ENCODE measurements at regions not wholly inside any gene's neighbourhood (a gene's known extent, or its start where the extent isn't known, plus 50 kb on each side); places are given as distances from the start of the nearest gene placed in this dataset.

- Mint-ChIP-seq H3K9me3 (peaks cover 17% of the 10 kb centered on the region), H3K27ac (peak overlapping the region; percentile 94), H3K36me3 (peaks cover 2% of the 10 kb centered on the region), H3K27me3 (ENCODE audit: low read depth) (no peaks in the 10 kb centered on the region), H3K4me3 (no peak overlapping the region), H3K4me1 (peaks cover 24% of the 10 kb centered on the region)
- TF ChIP-seq CTCF (IDR thresholded peaks at IDR 0.05; ENCODE audit: unreplicated experiment) = no peak
- no peak for DNase-seq (ENCODE audit: low spot score in 2 of 2, unreplicated experiment in 2 of 2)
Measured at GRCh38 chr14:49506650-49507049, 79.5 kb downstream of the RPS29 start.

DNA sequence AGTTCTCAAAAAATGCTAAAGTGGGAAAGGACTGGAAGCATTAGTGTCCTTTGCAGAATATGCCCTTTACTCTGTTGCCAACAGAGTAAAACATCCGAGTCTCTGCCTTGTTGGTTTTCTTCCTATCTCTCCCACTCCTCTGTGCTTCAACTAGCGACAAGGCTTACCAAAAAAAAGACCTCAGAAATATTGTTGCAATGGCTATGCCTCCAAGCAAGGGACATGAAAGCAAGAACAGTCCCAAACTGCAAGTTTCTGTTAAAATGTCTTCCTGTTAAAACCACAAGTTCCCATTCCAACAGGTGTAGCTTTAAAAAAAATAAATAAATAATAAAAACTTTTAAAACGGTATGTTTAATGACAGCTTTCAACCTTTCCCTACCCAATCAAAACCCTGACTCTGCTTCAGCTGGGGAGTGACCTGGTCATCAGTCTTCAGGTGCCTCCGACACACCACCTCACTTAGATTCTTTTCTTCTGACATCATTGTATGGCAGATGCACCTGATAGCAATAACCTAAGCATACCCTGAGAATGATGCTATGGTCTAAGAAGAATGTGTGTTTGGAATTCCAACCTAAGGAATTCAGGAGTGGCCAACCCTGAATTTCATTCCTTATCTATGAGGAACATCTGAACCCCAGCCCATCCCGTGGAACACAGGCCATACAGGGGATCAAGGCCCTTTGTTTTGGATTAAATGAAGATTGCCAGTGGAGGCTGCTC lies 81.0 kb downstream of the RPS29 start:
- Mint-ChIP-seq H3K36me3 (peaks cover 2% of the 10 kb centered on the region), H3K4me3 (no peak overlapping the region), H3K27ac (peak overlapping the region; percentile 94), H3K9me3 (peaks cover 14% of the 10 kb centered on the region), H3K4me1 (peaks cover 24% of the 10 kb centered on the region), H3K27me3 (ENCODE audit: low read depth) (no peaks in the 10 kb centered on the region)
- no peak for DNase-seq (ENCODE audit: low spot score in 2 of 2, unreplicated experiment in 2 of 2)
- TF ChIP-seq CTCF (IDR thresholded peaks at IDR 0.05; ENCODE audit: unreplicated experiment) = no peak

- Mint-ChIP-seq H3K4me3 (no peak overlapping the region), H3K9me3 (no peaks in the 10 kb centered on the region), H3K36me3 (no peaks in the 10 kb centered on the region), H3K4me1 (peaks cover 2% of the 10 kb centered on the region), H3K27ac (no peak overlapping the region), H3K27me3 (ENCODE audit: low read depth) (no peaks in the 10 kb centered on the region)
- DNase-seq (ENCODE audit: low spot score in 2 of 2, unreplicated experiment in 2 of 2) = no peak
- peak; percentile 95 for TF ChIP-seq CTCF (IDR thresholded peaks at IDR 0.05; ENCODE audit: unreplicated experiment)
Measured at GRCh38 chr14:49497725-49498348, 88.3 kb downstream of the RPS29 start.

DNA sequence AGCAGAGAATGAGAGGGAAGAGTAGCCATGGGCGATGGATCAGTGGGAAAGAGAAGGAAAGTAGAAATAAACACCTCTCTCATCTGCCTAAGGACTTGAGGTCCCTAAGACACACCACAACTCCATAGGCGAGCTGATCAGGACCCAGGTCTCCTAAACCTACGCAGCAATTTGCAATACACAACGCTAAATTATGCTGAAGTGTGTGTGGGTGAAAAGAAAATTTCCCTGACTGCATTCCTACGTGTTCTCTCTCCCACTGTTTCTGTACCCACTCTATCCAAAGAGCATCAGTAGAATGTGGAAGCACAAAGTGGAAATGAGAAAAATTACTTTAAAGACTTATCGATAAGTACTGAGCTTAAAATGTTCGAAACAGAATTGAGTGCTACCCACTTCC lies 88.9 kb downstream of the RPS29 start:
- no peak for TF ChIP-seq CTCF (IDR thresholded peaks at IDR 0.05; ENCODE audit: unreplicated experiment)
- Mint-ChIP-seq H3K27me3 (ENCODE audit: low read depth) (no peaks in the 10 kb centered on the region), H3K4me3 (no peak overlapping the region), H3K9me3 (no peaks in the 10 kb centered on the region), H3K27ac (no peak overlapping the region), H3K4me1 (peaks cover 2% of the 10 kb centered on the region), H3K36me3 (no peaks in the 10 kb centered on the region)
- DNase-seq (ENCODE audit: low spot score in 2 of 2, unreplicated experiment in 2 of 2) = no peak

GRCh38 chr14:49494836-49495235 lies 91.3 kb downstream of the RPS29 start:
- H3K27ac Mint-ChIP-seq = no peak overlapping the region
- no peak overlapping the region for H3K4me3 Mint-ChIP-seq
- no peaks in the 10 kb centered on the region for H3K9me3 Mint-ChIP-seq
- no peak for DNase-seq (ENCODE audit: low spot score in 2 of 2, unreplicated experiment in 2 of 2)
- no peak for TF ChIP-seq CTCF (IDR thresholded peaks at IDR 0.05; ENCODE audit: unreplicated experiment)
- H3K27me3 Mint-ChIP-seq (ENCODE audit: low read depth) = peaks cover 1% of the 10 kb centered on the region
- H3K36me3 Mint-ChIP-seq = no peaks in the 10 kb centered on the region
- peaks cover 2% of the 10 kb centered on the region for H3K4me1 Mint-ChIP-seq
